SK-N-SH (cell line): ENCODE measurements at regions not wholly inside any gene's neighbourhood (a gene's known extent, or its start where the extent isn't known, plus 50 kb on each side); places are given as distances from the start of the nearest gene placed in this dataset.

Experiments used
- CTCF ChIA-PET: fragments of 300-600, 350-600 bp; formaldehyde crosslinking; extraction: SDS; loops from one replicate; lab custom pipeline; 2021; lab: Yijun Ruan, JAX
- POLR2A ChIA-PET: fragments of 350-600 bp; sonication (Branson Sonifier 250); formaldehyde crosslinking; extraction: SDS; loops from one replicate; lab custom pipeline; 2020; ENCODE audit warnings: antibody characterized with exemption, inconsistent platforms; lab: Yijun Ruan, JAX
- DNase-seq: peaks from one replicate; pipeline ENCODE4 v3.0.0; 2012
- H2AFZ ChIP-seq: fragments of 200-600 bp; sonication (generic); 2 replicates; pipeline ENCODE4 v1.8.1; 2016; ENCODE audit warnings: antibody characterized with exemption, mild to moderate bottlenecking, low read depth
- H3F3A ChIP-seq: fragments of 200-600 bp; sonication (generic); replicated peaks from 2 replicates; pipeline ENCODE3; 2016; ENCODE audit warnings: antibody characterized with exemption, mild to moderate bottlenecking; ENCODE audit not compliant: insufficient read depth
- H3K27ac ChIP-seq, 2 experiments: fragments of 200-500 bp in 1 of 2; fragments of 200-600 bp in 1 of 2; sonication (Bioruptor generic) in 1 of 2; sonication (generic), shearing (Covaris generic) in 1 of 2; 2 replicates each; pipeline versions ENCODE4 v1.5.1 to v1.6.1; 2014 to 2016; ENCODE audit warnings: low read depth in 2 of 2, inconsistent platforms in 1 of 2, low read length in 1 of 2, mild to moderate bottlenecking in 1 of 2, mixed read lengths in 1 of 2
- H3K27me3 ChIP-seq: fragments of 200-600 bp; sonication (generic), shearing (Covaris generic); 2 replicates; pipeline ENCODE4 v1.6.1; 2016; ENCODE audit warnings: mixed run types; ENCODE audit not compliant: insufficient read depth
- H3K36me3 ChIP-seq, 2 experiments: fragments of 200-500 bp in 1 of 2; fragments of 200-600 bp in 1 of 2; sonication (Bioruptor generic) in 1 of 2; sonication (generic) in 1 of 2; replicated peaks in 1 of 2; 2 replicates each; pipeline versions ENCODE3 to v1.5.1; 2014 to 2016; ENCODE audit warnings: low read length in 1 of 2, mild to moderate bottlenecking in 1 of 2; ENCODE audit not compliant: insufficient read depth in 2 of 2, control insufficient read depth in 1 of 2
- H3K4me1 ChIP-seq, 2 experiments: fragments of 200-500 bp in 1 of 2; fragments of 200-600 bp in 1 of 2; sonication (Bioruptor generic) in 1 of 2; sonication (generic), shearing (Covaris generic) in 1 of 2; 2 replicates each; pipeline versions ENCODE4 v1.5.1 to v1.6.1; 2014 to 2016; ENCODE audit warnings: low read depth in 1 of 2, low read length in 1 of 2, mixed run types in 1 of 2; ENCODE audit not compliant: insufficient read depth in 2 of 2, control insufficient read depth in 1 of 2
- H3K4me2 ChIP-seq: fragments of 200-600 bp; sonication (generic), shearing (Covaris generic); 2 replicates; pipeline ENCODE4 v1.6.1; 2017; ENCODE audit warnings: mixed run types
- H3K4me3 ChIP-seq, 2 experiments: fragments of 200-500 bp in 1 of 2; fragments of 200-600 bp in 1 of 2; sonication (Bioruptor generic) in 1 of 2; sonication (generic), shearing (Covaris generic) in 1 of 2; 2 replicates each; pipeline versions ENCODE4 v1.5.1 to v1.8.1; 2014 to 2016; ENCODE audit warnings: low read depth in 2 of 2, inconsistent platforms in 1 of 2, low read length in 1 of 2, mild to moderate bottlenecking in 1 of 2, mixed read lengths in 1 of 2, moderate library complexity in 1 of 2
- H3K79me2 ChIP-seq: fragments of 200-600 bp; sonication (generic); 2 replicates; pipeline ENCODE4 v1.8.1; 2017; ENCODE audit warnings: mild to moderate bottlenecking; ENCODE audit not compliant: insufficient read depth
- H3K9ac ChIP-seq: fragments of 200-600 bp; sonication (generic); 2 replicates; pipeline ENCODE4 v1.6.1; 2017; ENCODE audit warnings: mixed run types
- H3K9me2 ChIP-seq: fragments of 200-600 bp; sonication (generic); 2 replicates; pipeline ENCODE4 v1.6.1; 2017; ENCODE audit warnings: mixed run types
- H3K9me3 ChIP-seq: fragments of 200-600 bp; sonication (generic); 2 replicates; pipeline ENCODE4 v1.6.1; 2017; ENCODE audit warnings: mixed run types, mild to moderate bottlenecking, moderate library complexity
- H4K20me1 ChIP-seq: fragments of 200-600 bp; sonication (generic); 2 replicates; pipeline ENCODE4 v1.6.1; 2017; ENCODE audit warnings: mild to moderate bottlenecking, mixed run types; ENCODE audit not compliant: insufficient read depth
- CHD2 ChIP-seq: fragments of 150-350 bp; IDR thresholded peaks from 2 replicates; pipeline ENCODE4 v1.6.1; 2018; ENCODE audit warnings: low read length; ENCODE audit not compliant: partially characterized antibody
- CTCF ChIP-seq: fragments of 200-600 bp; sonication (generic); IDR thresholded peaks from 2 replicates; pipeline ENCODE4 v1.6.1; 2017; ENCODE audit warnings: antibody characterized with exemption, mild to moderate bottlenecking, moderate library complexity
- EP300 ChIP-seq, 2 experiments: IDR thresholded peaks; 2 replicates each; pipeline versions ENCODE4 v1.4.0 to v1.6.1; 2012; ENCODE audit warnings: borderline replicate concordance in 1 of 2, low read depth in 1 of 2, low read length in 1 of 2
- EZH2phosphoT487 ChIP-seq: fragments of 200-600 bp; sonication (generic); IDR thresholded peaks from 2 replicates; pipeline ENCODE4 v1.6.1; 2017; ENCODE audit warnings: low read depth, mixed run types, mild to moderate bottlenecking, antibody characterized with exemption, moderate library complexity, borderline replicate concordance
- GATA2 ChIP-seq: sonication (generic); formaldehyde crosslinking; IDR thresholded peaks from 2 replicates; pipeline ENCODE4 v1.5.0; 2020; ENCODE audit warnings: mild to moderate bottlenecking, missing genetic modification reagents
- MXI1 ChIP-seq: IDR thresholded peaks from 2 replicates; pipeline ENCODE4 v1.6.1; 2012; ENCODE audit warnings: mild to moderate bottlenecking, low read depth, low read length, improper control_type of control experiment
- NRF1 ChIP-seq: IDR thresholded peaks from 2 replicates; pipeline ENCODE4 v1.6.1; 2012; ENCODE audit warnings: low read depth, mild to moderate bottlenecking, low read length
- PBX3 ChIP-seq: IDR thresholded peaks from 2 replicates; pipeline ENCODE4; 2012
- RAD21 ChIP-seq: IDR thresholded peaks from 2 replicates; pipeline ENCODE4 v1.6.1; 2012; ENCODE audit warnings: mild to moderate bottlenecking, low read length
- SMC3 ChIP-seq: IDR thresholded peaks from 2 replicates; pipeline ENCODE4 v1.6.1; 2012; ENCODE audit warnings: low read depth, low read length, improper control_type of control experiment
- TAF1 ChIP-seq: IDR thresholded peaks from 2 replicates; pipeline ENCODE4 v1.6.1; 2012; ENCODE audit warnings: low read depth, mild to moderate bottlenecking, low read length, moderate library complexity, borderline replicate concordance
- TCF12 ChIP-seq: IDR thresholded peaks from 2 replicates; pipeline ENCODE4 v1.4.0; 2012
- USF1 ChIP-seq: IDR thresholded peaks from 2 replicates; pipeline ENCODE4 v1.4.0; 2012; ENCODE audit warnings: low read depth, borderline replicate concordance
- WGBS: methylation state at CpG from one replicate; pipeline ENCODE4 v1.1.6; 2017; ENCODE audit warnings: low lambda C conversion rate; 5-methylcytosine and 5-hydroxymethylcytosine counted together
- TF ChIP-seq, protein P1 (sequence below): fragments of 150-350 bp; IDR thresholded peaks from 2 replicates; pipeline ENCODE4 v1.6.1; 2016; ENCODE audit warnings: mild to moderate bottlenecking, low read depth, low read length

GRCh38 chr4:125639182-125639621 is 324.4 kb downstream of the FAT4 start:
- Histone ChIP-seq H3K36me3 (no peaks in the 10 kb centered on the region), H3K4me1 (peaks cover 4 to 6% of the 10 kb centered on the region in 2 experiments; a peak in 2 of 4 replicates), H2AFZ (no peak overlapping the region), H3K9me2 (no peaks in the 10 kb centered on the region), H3K9me3 (no peaks in the 10 kb centered on the region), H3K4me3 (no peak overlapping the region), H4K20me1 (no peaks in the 10 kb centered on the region), H3F3A (no peaks in the 10 kb centered on the region), H3K79me2 (no peaks in the 10 kb centered on the region), H3K27ac (no peak overlapping the region), H3K4me2 (0 out of 2 replicates have a peak overlapping the region, but pooled peaks have one; percentile 23), H3K27me3 (no peaks in the 10 kb centered on the region), H3K9ac (no peak overlapping the region)
- ChIA-PET CTCF (no interaction called here), POLR2A (no interaction called here)
- peak; percentile 11 for DNase-seq
- no peak for TF ChIP-seq MXI1
- no peak for TF ChIP-seq TCF12
- whole genome bisulfite sequencing: 84% methylated on average over 3 of the region's 6 CpGs

DNA sequence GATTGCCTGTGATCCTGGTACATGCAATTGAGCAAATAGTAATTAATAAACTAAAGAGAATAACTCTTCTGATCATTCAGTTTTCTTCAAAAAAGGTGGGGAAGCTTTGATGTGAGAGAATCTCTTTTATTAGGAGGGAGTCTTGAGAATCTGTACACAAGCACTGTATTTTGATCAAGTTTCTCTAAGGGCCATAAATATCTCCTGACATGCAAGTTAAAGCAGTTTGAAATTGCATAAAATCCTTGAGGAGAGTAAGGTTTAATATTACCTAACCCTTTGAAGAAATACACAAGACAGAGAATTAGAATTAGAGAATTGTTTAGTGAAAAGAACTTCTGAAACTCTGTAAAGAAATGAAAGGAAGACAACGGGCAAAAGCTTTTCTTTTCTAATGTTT is 326.9 kb downstream of the FAT4 start:
- H3K79me2 ChIP-seq: no peaks in the 10 kb centered on the region
- H4K20me1 ChIP-seq: no peaks in the 10 kb centered on the region
- H3K27ac ChIP-seq: no peak overlapping the region
- no peaks in the 10 kb centered on the region for H3F3A ChIP-seq
- DNase-seq: no peak
- H3K9me2 ChIP-seq: no peaks in the 10 kb centered on the region
- no peaks in the 10 kb centered on the region for H3K27me3 ChIP-seq
- TF ChIP-seq GATA2 (CRISPR knock-in tag): no peak
- TF ChIP-seq TAF1: no peak
- no peak for TF ChIP-seq USF1
- TF ChIP-seq, protein P1, sequence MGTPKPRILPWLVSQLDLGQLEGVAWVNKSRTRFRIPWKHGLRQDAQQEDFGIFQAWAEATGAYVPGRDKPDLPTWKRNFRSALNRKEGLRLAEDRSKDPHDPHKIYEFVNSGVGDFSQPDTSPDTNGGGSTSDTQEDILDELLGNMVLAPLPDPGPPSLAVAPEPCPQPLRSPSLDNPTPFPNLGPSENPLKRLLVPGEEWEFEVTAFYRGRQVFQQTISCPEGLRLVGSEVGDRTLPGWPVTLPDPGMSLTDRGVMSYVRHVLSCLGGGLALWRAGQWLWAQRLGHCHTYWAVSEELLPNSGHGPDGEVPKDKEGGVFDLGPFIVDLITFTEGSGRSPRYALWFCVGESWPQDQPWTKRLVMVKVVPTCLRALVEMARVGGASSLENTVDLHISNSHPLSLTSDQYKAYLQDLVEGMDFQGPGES: no peak
- no peak for TF ChIP-seq EZH2phosphoT487
- no peak for TF ChIP-seq PBX3
- TF ChIP-seq MXI1: no peak
- no peak for TF ChIP-seq EP300 (IDR thresholded peaks at IDR 0.05; ENCODE audit: borderline replicate concordance in 1 of 2, low read depth in 1 of 2, low read length in 1 of 2)
- TF ChIP-seq RAD21: no peak
- no peak for TF ChIP-seq SMC3
- no peak for TF ChIP-seq CHD2
- no peak for TF ChIP-seq CTCF
- no peak for TF ChIP-seq NRF1
- no peak overlapping the region for H3K9ac ChIP-seq
- CTCF ChIA-PET: interaction anchor here (0.5 kb wide), 1 partner anchor 1521 kb away, joined by 3 read pairs; no protein-coding TSS in a partner anchor
- H3K4me2 ChIP-seq: no peak overlapping the region
- H2AFZ ChIP-seq: peak overlapping the region; percentile 76; the same call in 1 of the 2 replicates
- WGBS: 76% methylated on average over 1 of the region's 1 CpG
- H3K9me3 ChIP-seq: no peaks in the 10 kb centered on the region
- H3K4me1 ChIP-seq: peaks cover 4 to 6% of the 10 kb centered on the region in 2 experiments; a peak in 2 of 4 replicates
- H3K36me3 ChIP-seq: no peaks in the 10 kb centered on the region
- POLR2A ChIA-PET: no interaction called here
- H3K4me3 ChIP-seq: no peak overlapping the region
